SK-N-SH treated with all-trans-retinoic acid at 6 μM for 48 hours (cell line): ENCODE measurements at regions not wholly inside any gene's neighbourhood (a gene's known extent, or its start where the extent isn't known, plus 50 kb on each side); places are given as distances from the start of the nearest gene placed in this dataset.
A peak's percentile ranks its signal among the peaks of the same experiment; 100 is the strongest.

Experiments
- ATAC-seq: fragments of 200-7000 bp; cut with Tn5 transposase; 3 replicates; pipeline ENCODE4 v1.9.1; 2020; ENCODE audit warnings: mild to moderate bottlenecking, moderate library complexity
- ARNTL ChIP-seq: fragments of 450-650 bp; formaldehyde crosslinking; IDR thresholded peaks from 2 replicates; pipeline ENCODE4 v1.5.0; 2020; ENCODE audit warnings: low read depth, mild to moderate bottlenecking, moderate library complexity, borderline replicate concordance
- BACH2 ChIP-seq: fragments of 250-450 bp; sonication (Bioruptor Pico); IDR thresholded peaks from 2 replicates; pipeline ENCODE4 v1.9.0; 2021; ENCODE audit warnings: mild to moderate bottlenecking, borderline replicate concordance
- CREB5 ChIP-seq: fragments of 250-450 bp; sonication (Bioruptor Pico); IDR thresholded peaks from 2 replicates; pipeline ENCODE4 v1.5.1; 2020; ENCODE audit warnings: low read depth, mild to moderate bottlenecking, moderate library complexity
- CSDC2 ChIP-seq: fragments of 250-450 bp; sonication (Bioruptor Pico); IDR thresholded peaks from 2 replicates; pipeline ENCODE4 v1.5.0; 2020; ENCODE audit warnings: mild to moderate bottlenecking, moderate library complexity
- CSRNP3 ChIP-seq: fragments of 250-450 bp; sonication (Bioruptor Pico); IDR thresholded peaks from 2 replicates; pipeline ENCODE4 v1.5.1; 2021; ENCODE audit warnings: mild to moderate bottlenecking, moderate library complexity
- ESRRG ChIP-seq: fragments of 250-450 bp; sonication (Bioruptor Pico); IDR thresholded peaks from 2 replicates; pipeline ENCODE4 v1.6.1; 2021; ENCODE audit warnings: mild to moderate bottlenecking
- ISL1 ChIP-seq: fragments of 250-450 bp; sonication (Bioruptor Pico); IDR thresholded peaks from 2 replicates; pipeline ENCODE4 v2.1.2; 2022; ENCODE audit warnings: mild to moderate bottlenecking, moderate library complexity
- PATZ1 ChIP-seq: fragments of 250-450 bp; sonication (Bioruptor Pico); IDR thresholded peaks from 2 replicates; pipeline ENCODE4 v1.8.0; 2020; ENCODE audit warnings: mild to moderate bottlenecking, moderate library complexity, borderline replicate concordance
- POU6F1 ChIP-seq: fragments of 250-450 bp; sonication (Bioruptor Pico); IDR thresholded peaks from 2 replicates; pipeline ENCODE4 v1.8.0; 2021; ENCODE audit warnings: low read depth, mild to moderate bottlenecking, moderate library complexity, borderline replicate concordance
- PPARA ChIP-seq: fragments of 250-450 bp; sonication (Bioruptor Pico); IDR thresholded peaks from 2 replicates; pipeline ENCODE4 v1.5.0; 2020; ENCODE audit warnings: mild to moderate bottlenecking, borderline replicate concordance
- TSHZ2 ChIP-seq: fragments of 250-450 bp; sonication (Bioruptor Pico); IDR thresholded peaks from 2 replicates; pipeline ENCODE4 v1.5.0; 2020; ENCODE audit warnings: mild to moderate bottlenecking, moderate library complexity
- ZC3H10 ChIP-seq: fragments of 250-450 bp; sonication (Bioruptor Pico); IDR thresholded peaks from 2 replicates; pipeline ENCODE4 v1.5.1; 2021; ENCODE audit warnings: mild to moderate bottlenecking, moderate library complexity
- ZFP3 ChIP-seq: fragments of 250-450 bp; sonication (Bioruptor Pico); IDR thresholded peaks from 2 replicates; pipeline ENCODE4 v1.5.0; 2020; ENCODE audit warnings: mild to moderate bottlenecking, moderate library complexity
- ZNF70 ChIP-seq: fragments of 450-650 bp; formaldehyde crosslinking; IDR thresholded peaks from 2 replicates; pipeline ENCODE4 v1.5.0; 2020; ENCODE audit warnings: mild to moderate bottlenecking, moderate library complexity

- ATAC-seq = no peak
- no peak for TF ChIP-seq POU6F1 (CRISPR knock-in tag)
These were observed 490.3 kb downstream of the PIK3C3 start for GRCh38 chr18:42445359-42445758.

GRCh38 chr18:42446195-42446594 is 491.2 kb downstream of the PIK3C3 start:
- no peak for ATAC-seq
- TF ChIP-seq CREB5 (CRISPR knock-in tag) (peak; percentile 73), ISL1 (CRISPR knock-in tag) (peak; percentile 75), ZC3H10 (CRISPR knock-in tag) (no peak)

GRCh38 chr18:42447688-42448087 is 492.7 kb downstream of the PIK3C3 start:
- no peak for TF ChIP-seq CSRNP3
- no peak for TF ChIP-seq ESRRG
- TF ChIP-seq BACH2 (CRISPR knock-in tag) = no peak
- no peak for TF ChIP-seq PPARA
- TF ChIP-seq PATZ1 (CRISPR knock-in tag) = no peak
- no peak for ATAC-seq

GRCh38 chr18:42458226-42458625 is 503.2 kb downstream of the PIK3C3 start:
- TF ChIP-seq CSDC2 (CRISPR knock-in tag) (no peak), TSHZ2 (no peak), ZNF70 (CRISPR knock-in tag) (no peak), ZFP3 (CRISPR knock-in tag) (no peak), POU6F1 (CRISPR knock-in tag) (no peak), PATZ1 (CRISPR knock-in tag) (no peak), ISL1 (CRISPR knock-in tag) (no peak), ESRRG (no peak), CREB5 (CRISPR knock-in tag) (no peak), ARNTL (CRISPR knock-in tag) (no peak), CSRNP3 (no peak)
- TF ChIP-seq, all 23 proteins: peak for 0
- ATAC-seq = no peak
